ENCODE measurements at regions not wholly inside any gene's neighbourhood (a gene's known extent, or its start where the extent isn't known, plus 50 kb on each side); places are given as distances from the start of the nearest gene placed in this dataset.

- H3K9me3 ChIP-seq (ENCODE audit: control extremely low read depth in 1 of 5, control insufficient read depth in 4 of 5, insufficient read depth in 2 of 5, low read depth in 1 of 5, low read length in 4 of 5) = peaks cover 0 to 7% (median 0%) of the 10 kb centered on the region in 5 experiments
- H3K27me3 ChIP-seq (replicated peaks in 2 of 5; ENCODE audit: control insufficient read depth in 4 of 5, insufficient read depth in 5 of 5, low read length in 4 of 5) = no peaks in the 10 kb centered on the region
- H3K36me3 ChIP-seq (ENCODE audit: control insufficient read depth in 4 of 4, insufficient read depth in 4 of 4, low read length in 3 of 4) = no peaks in the 10 kb centered on the region
- ChIA-PET POLR2A (no interaction called here), CTCF (interaction anchor here (1.1 to 1.5 kb wide), 3 partner anchors 11 to 24 kb away, joined by 3 to 7 read pairs (median 4); no protein-coding TSS in a partner anchor)
- peak in 1 of 3 donors; percentile 24 for DNase-seq
- no peak overlapping the region for H3K27ac ChIP-seq (ENCODE audit: insufficient read depth in 1 of 2, low read depth in 1 of 2, low read length in 2 of 2, poor library complexity in 1 of 2, severe bottlenecking in 2 of 2)
- H3K4me1 ChIP-seq (ENCODE audit: control extremely low read depth in 1 of 4, control insufficient read depth in 4 of 4, insufficient read depth in 4 of 4, low read length in 3 of 4) = peaks cover 8 to 63% (median 32%) of the 10 kb centered on the region in 4 experiments
- WGBS (ENCODE audit: insufficient coverage) = 74% methylated on average over 3 of the region's 3 CpGs
- H3K4me3 ChIP-seq (ENCODE audit: control insufficient read depth in 1 of 7, extremely low read depth in 1 of 7, insufficient read depth in 4 of 7, low read depth in 2 of 7, low read length in 6 of 7) = no peak overlapping the region
Observed at GRCh38 chr10:110421512-110422138, 76.1 kb upstream of the DUSP5 start.

GRCh38 chr10:110422548-110422947 is 75.2 kb upstream of the DUSP5 start:
- POLR2A ChIA-PET = no interaction called here
- H3K36me3 ChIP-seq (ENCODE audit: control insufficient read depth in 4 of 4, insufficient read depth in 4 of 4, low read length in 3 of 4) = no peaks in the 10 kb centered on the region
- whole genome bisulfite sequencing (ENCODE audit: insufficient coverage) = 92% methylated on average over 2 of the region's 2 CpGs

GRCh38 chr10:110423650-110424049 is 74.1 kb upstream of the DUSP5 start:
- Histone ChIP-seq H3K27me3 (replicated peaks in 2 of 5; ENCODE audit: control insufficient read depth in 4 of 5, insufficient read depth in 5 of 5, low read length in 4 of 5) (no peaks in the 10 kb centered on the region), H3K36me3 (ENCODE audit: control insufficient read depth in 4 of 4, insufficient read depth in 4 of 4, low read length in 3 of 4) (no peaks in the 10 kb centered on the region), H3K9me3 (ENCODE audit: control extremely low read depth in 1 of 5, control insufficient read depth in 4 of 5, insufficient read depth in 2 of 5, low read depth in 1 of 5, low read length in 4 of 5) (no peaks in the 10 kb centered on the region), H3K4me3 (ENCODE audit: control insufficient read depth in 1 of 7, extremely low read depth in 1 of 7, insufficient read depth in 4 of 7, low read depth in 2 of 7, low read length in 6 of 7) (no peak overlapping the region), H3K4me1 (ENCODE audit: control extremely low read depth in 1 of 4, control insufficient read depth in 4 of 4, insufficient read depth in 4 of 4, low read length in 3 of 4) (peaks cover 8 to 63% (median 27%) of the 10 kb centered on the region in 4 experiments), H3K27ac (ENCODE audit: insufficient read depth in 1 of 2, low read depth in 1 of 2, low read length in 2 of 2, poor library complexity in 1 of 2, severe bottlenecking in 2 of 2) (no peak overlapping the region)
- DNase-seq = no peak
- WGBS (ENCODE audit: insufficient coverage) = 98% methylated on average over 6 of the region's 6 CpGs
- ChIA-PET POLR2A (no interaction called here), CTCF (interaction anchor here (0.9 kb wide), 1 partner anchor 9 kb away, joined by 3 read pairs; no protein-coding TSS in a partner anchor)

More at GRCh38 chr10:110422548-110422947, 75.2 kb upstream of the DUSP5 start:
- Histone ChIP-seq H3K9me3 (ENCODE audit: control extremely low read depth in 1 of 5, control insufficient read depth in 4 of 5, insufficient read depth in 2 of 5, low read depth in 1 of 5, low read length in 4 of 5) (no peaks in the 10 kb centered on the region), H3K4me3 (ENCODE audit: control insufficient read depth in 1 of 7, extremely low read depth in 1 of 7, insufficient read depth in 4 of 7, low read depth in 2 of 7, low read length in 6 of 7) (no peak overlapping the region), H3K27ac (ENCODE audit: insufficient read depth in 1 of 2, low read depth in 1 of 2, low read length in 2 of 2, poor library complexity in 1 of 2, severe bottlenecking in 2 of 2) (no peak overlapping the region), H3K4me1 (ENCODE audit: control extremely low read depth in 1 of 4, control insufficient read depth in 4 of 4, insufficient read depth in 4 of 4, low read length in 3 of 4) (peaks cover 8 to 65% (median 28%) of the 10 kb centered on the region in 4 experiments), H3K27me3 (replicated peaks in 2 of 5; ENCODE audit: control insufficient read depth in 4 of 5, insufficient read depth in 5 of 5, low read length in 4 of 5) (no peaks in the 10 kb centered on the region)
- CTCF ChIA-PET = interaction anchor here (0.9 to 1.5 kb wide), 4 partner anchors 10 to 23 kb away, joined by 3 to 7 read pairs (median 4); no protein-coding TSS in a partner anchor
- DNase-seq = no peak

- 85% methylated on average over 9 of the region's 11 CpGs for WGBS (ENCODE audit: insufficient coverage)
- Histone ChIP-seq H3K4me3 (ENCODE audit: control insufficient read depth in 1 of 7, extremely low read depth in 1 of 7, insufficient read depth in 4 of 7, low read depth in 2 of 7, low read length in 6 of 7) (no peak overlapping the region), H3K27me3 (replicated peaks in 2 of 5; ENCODE audit: control insufficient read depth in 4 of 5, insufficient read depth in 5 of 5, low read length in 4 of 5) (no peaks in the 10 kb centered on the region), H3K4me1 (ENCODE audit: control extremely low read depth in 1 of 4, control insufficient read depth in 4 of 4, insufficient read depth in 4 of 4, low read length in 3 of 4) (peaks cover 7 to 44% (median 12%) of the 10 kb centered on the region in 4 experiments), H3K9me3 (ENCODE audit: control extremely low read depth in 1 of 5, control insufficient read depth in 4 of 5, insufficient read depth in 2 of 5, low read depth in 1 of 5, low read length in 4 of 5) (no peaks in the 10 kb centered on the region), H3K27ac (ENCODE audit: insufficient read depth in 1 of 2, low read depth in 1 of 2, low read length in 2 of 2, poor library complexity in 1 of 2, severe bottlenecking in 2 of 2) (no peak overlapping the region), H3K36me3 (ENCODE audit: control insufficient read depth in 4 of 4, insufficient read depth in 4 of 4, low read length in 3 of 4) (no peaks in the 10 kb centered on the region)
- CTCF ChIA-PET = interaction anchor here (1.3 to 2.1 kb wide), 4 partner anchors 9 to 56 kb away, joined by 3 to 9 read pairs (median 4); no protein-coding TSS in a partner anchor
- POLR2A ChIA-PET = no interaction called here
- peak in 2 of 3 donors; percentile 75 to 78 for DNase-seq
Observed at GRCh38 chr10:110425684-110426293, 71.9 kb upstream of the DUSP5 start.

GRCh38 chr10:110426294-110427181 is 71.2 kb upstream of the DUSP5 start:
- 97% methylated on average over 9 of the region's 14 CpGs for WGBS (ENCODE audit: insufficient coverage)
- POLR2A ChIA-PET = no interaction called here
- no peak for DNase-seq
- Histone ChIP-seq H3K4me3 (ENCODE audit: control insufficient read depth in 1 of 7, extremely low read depth in 1 of 7, insufficient read depth in 4 of 7, low read depth in 2 of 7, low read length in 6 of 7) (no peak overlapping the region), H3K9me3 (ENCODE audit: control extremely low read depth in 1 of 5, control insufficient read depth in 4 of 5, insufficient read depth in 2 of 5, low read depth in 1 of 5, low read length in 4 of 5) (no peaks in the 10 kb centered on the region), H3K27ac (ENCODE audit: insufficient read depth in 1 of 2, low read depth in 1 of 2, low read length in 2 of 2, poor library complexity in 1 of 2, severe bottlenecking in 2 of 2) (no peak overlapping the region), H3K4me1 (ENCODE audit: control extremely low read depth in 1 of 4, control insufficient read depth in 4 of 4, insufficient read depth in 4 of 4, low read length in 3 of 4) (peaks cover 0 to 38% (median 5%) of the 10 kb centered on the region in 4 experiments), H3K36me3 (ENCODE audit: control insufficient read depth in 4 of 4, insufficient read depth in 4 of 4, low read length in 3 of 4) (no peaks in the 10 kb centered on the region), H3K27me3 (replicated peaks in 2 of 5; ENCODE audit: control insufficient read depth in 4 of 5, insufficient read depth in 5 of 5, low read length in 4 of 5) (no peaks in the 10 kb centered on the region)
- CTCF ChIA-PET = interaction anchor here (0.6 to 2.1 kb wide), 5 partner anchors 10 to 57 kb away, joined by 3 to 9 read pairs (median 3); no protein-coding TSS in a partner anchor

- no peak for DNase-seq
- Histone ChIP-seq H3K36me3 (ENCODE audit: control insufficient read depth in 4 of 4, insufficient read depth in 4 of 4, low read length in 3 of 4) (no peaks in the 10 kb centered on the region), H3K27ac (ENCODE audit: insufficient read depth in 1 of 2, low read depth in 1 of 2, low read length in 2 of 2, poor library complexity in 1 of 2, severe bottlenecking in 2 of 2) (no peak overlapping the region), H3K4me3 (ENCODE audit: control insufficient read depth in 1 of 7, extremely low read depth in 1 of 7, insufficient read depth in 4 of 7, low read depth in 2 of 7, low read length in 6 of 7) (no peak overlapping the region), H3K9me3 (ENCODE audit: control extremely low read depth in 1 of 5, control insufficient read depth in 4 of 5, insufficient read depth in 2 of 5, low read depth in 1 of 5, low read length in 4 of 5) (no peaks in the 10 kb centered on the region), H3K27me3 (replicated peaks in 2 of 5; ENCODE audit: control insufficient read depth in 4 of 5, insufficient read depth in 5 of 5, low read length in 4 of 5) (no peaks in the 10 kb centered on the region), H3K4me1 (ENCODE audit: control extremely low read depth in 1 of 4, control insufficient read depth in 4 of 4, insufficient read depth in 4 of 4, low read length in 3 of 4) (peaks cover 0 to 21% (median 1%) of the 10 kb centered on the region in 4 experiments)
- CTCF ChIA-PET = interaction anchor here (1.2 to 1.5 kb wide), 3 partner anchors 14 to 19 kb away, joined by 3 to 6 read pairs (median 5); no protein-coding TSS in a partner anchor
- 71% methylated on average over 2 of the region's 2 CpGs for WGBS (ENCODE audit: insufficient coverage)
- POLR2A ChIA-PET = no interaction called here
Observed at GRCh38 chr10:110429301-110429700, 68.4 kb upstream of the DUSP5 start.

All from common myeloid progenitor, CD34-positive (primary cell).